NB4 (cell line): ENCODE measurements at regions not wholly inside any gene's neighbourhood (a gene's known extent, or its start where the extent isn't known, plus 50 kb on each side); places are given as distances from the start of the nearest gene placed in this dataset.

Experiments
- CTCF ChIP-seq: IDR thresholded peaks from one replicate; pipeline ENCODE4 v1.5.1; 2012; ENCODE audit warnings: low read depth, low read length
- POLR2A ChIP-seq: IDR thresholded peaks from 2 replicates; pipeline ENCODE4 v1.6.1; 2011; ENCODE audit warnings: mild to moderate bottlenecking; ENCODE audit not compliant: insufficient read length; ENCODE audit errors: extremely low read depth

GRCh38 chr13:56198350-56198749 is 942.4 kb upstream of the PRR20A start:
- TF ChIP-seq CTCF (no peak), POLR2A (no peak)
